Liver (tissue), 3 donors: ENCODE measurements at regions not wholly inside any gene's neighbourhood (a gene's known extent, or its start where the extent isn't known, plus 50 kb on each side); places are given as distances from the start of the nearest gene placed in this dataset.

ENCODE experiments used
- JUND ChIP-seq, 2 donors: IDR thresholded peaks; 2 replicates each; pipeline ENCODE4 v1.6.1; 2016; ENCODE audit warnings: antibody characterized with exemption in 2 of 2
- RAD21 ChIP-seq, 2 donors: IDR thresholded peaks; 2 replicates each; pipeline ENCODE4 v1.6.1; 2016; ENCODE audit warnings: antibody characterized with exemption in 2 of 2, mild to moderate bottlenecking in 2 of 2
- YY1 ChIP-seq: IDR thresholded peaks from 2 replicates; pipeline ENCODE4 v1.6.1; 2016; ENCODE audit warnings: antibody characterized with exemption, mild to moderate bottlenecking
- TF ChIP-seq, protein P1 (sequence below): fragments of 150-350 bp; IDR thresholded peaks from 2 replicates; pipeline ENCODE4 v1.5.1; 2017; ENCODE audit warnings: improper control_type of control experiment, low read depth, low read length; ENCODE audit not compliant: missing input control
- TF ChIP-seq, protein P2 (sequence below): IDR thresholded peaks from 2 replicates; pipeline ENCODE4 v1.6.1; 2016; ENCODE audit warnings: antibody characterized with exemption
- TF ChIP-seq, protein P3 (sequence below): IDR thresholded peaks from 2 replicates; pipeline ENCODE4 v1.6.1; 2016; ENCODE audit warnings: antibody characterized with exemption, mild to moderate bottlenecking
- TF ChIP-seq, protein P4 (sequence below): IDR thresholded peaks from 2 replicates; pipeline ENCODE4 v1.6.1; 2016; ENCODE audit warnings: antibody characterized with exemption
- donor health status: healthy.
- donor health status: healthy.

DNA sequence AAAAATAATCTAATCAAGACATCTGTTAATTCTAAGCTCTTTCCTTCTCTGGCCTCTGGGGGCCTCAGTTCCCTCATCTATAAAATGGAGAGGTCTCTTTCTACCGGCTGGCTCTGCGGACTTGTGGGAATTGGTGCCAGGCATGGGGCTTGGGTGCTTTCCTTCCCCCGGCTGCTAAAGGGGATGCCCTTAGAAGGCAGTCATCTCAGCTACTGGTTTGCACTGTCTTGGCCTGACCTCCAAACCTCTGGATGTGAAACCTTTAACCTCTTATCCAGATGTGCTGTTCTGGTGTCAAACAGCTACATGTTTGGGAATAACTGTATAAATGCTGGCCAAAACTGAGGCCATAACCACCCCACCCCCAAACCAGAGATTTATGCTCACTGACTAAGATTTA is 320.0 kb downstream of the RPS24 start:
- TF ChIP-seq, protein P1, sequence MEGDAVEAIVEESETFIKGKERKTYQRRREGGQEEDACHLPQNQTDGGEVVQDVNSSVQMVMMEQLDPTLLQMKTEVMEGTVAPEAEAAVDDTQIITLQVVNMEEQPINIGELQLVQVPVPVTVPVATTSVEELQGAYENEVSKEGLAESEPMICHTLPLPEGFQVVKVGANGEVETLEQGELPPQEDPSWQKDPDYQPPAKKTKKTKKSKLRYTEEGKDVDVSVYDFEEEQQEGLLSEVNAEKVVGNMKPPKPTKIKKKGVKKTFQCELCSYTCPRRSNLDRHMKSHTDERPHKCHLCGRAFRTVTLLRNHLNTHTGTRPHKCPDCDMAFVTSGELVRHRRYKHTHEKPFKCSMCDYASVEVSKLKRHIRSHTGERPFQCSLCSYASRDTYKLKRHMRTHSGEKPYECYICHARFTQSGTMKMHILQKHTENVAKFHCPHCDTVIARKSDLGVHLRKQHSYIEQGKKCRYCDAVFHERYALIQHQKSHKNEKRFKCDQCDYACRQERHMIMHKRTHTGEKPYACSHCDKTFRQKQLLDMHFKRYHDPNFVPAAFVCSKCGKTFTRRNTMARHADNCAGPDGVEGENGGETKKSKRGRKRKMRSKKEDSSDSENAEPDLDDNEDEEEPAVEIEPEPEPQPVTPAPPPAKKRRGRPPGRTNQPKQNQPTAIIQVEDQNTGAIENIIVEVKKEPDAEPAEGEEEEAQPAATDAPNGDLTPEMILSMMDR: no peak
- TF ChIP-seq, protein P2, sequence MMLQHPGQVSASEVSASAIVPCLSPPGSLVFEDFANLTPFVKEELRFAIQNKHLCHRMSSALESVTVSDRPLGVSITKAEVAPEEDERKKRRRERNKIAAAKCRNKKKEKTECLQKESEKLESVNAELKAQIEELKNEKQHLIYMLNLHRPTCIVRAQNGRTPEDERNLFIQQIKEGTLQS: no peak
- no peak for TF ChIP-seq JUND (IDR thresholded peaks at IDR 0.05)
- TF ChIP-seq YY1: no peak
- no peak for TF ChIP-seq RAD21 (IDR thresholded peaks at IDR 0.05)
- TF ChIP-seq, protein P3, sequence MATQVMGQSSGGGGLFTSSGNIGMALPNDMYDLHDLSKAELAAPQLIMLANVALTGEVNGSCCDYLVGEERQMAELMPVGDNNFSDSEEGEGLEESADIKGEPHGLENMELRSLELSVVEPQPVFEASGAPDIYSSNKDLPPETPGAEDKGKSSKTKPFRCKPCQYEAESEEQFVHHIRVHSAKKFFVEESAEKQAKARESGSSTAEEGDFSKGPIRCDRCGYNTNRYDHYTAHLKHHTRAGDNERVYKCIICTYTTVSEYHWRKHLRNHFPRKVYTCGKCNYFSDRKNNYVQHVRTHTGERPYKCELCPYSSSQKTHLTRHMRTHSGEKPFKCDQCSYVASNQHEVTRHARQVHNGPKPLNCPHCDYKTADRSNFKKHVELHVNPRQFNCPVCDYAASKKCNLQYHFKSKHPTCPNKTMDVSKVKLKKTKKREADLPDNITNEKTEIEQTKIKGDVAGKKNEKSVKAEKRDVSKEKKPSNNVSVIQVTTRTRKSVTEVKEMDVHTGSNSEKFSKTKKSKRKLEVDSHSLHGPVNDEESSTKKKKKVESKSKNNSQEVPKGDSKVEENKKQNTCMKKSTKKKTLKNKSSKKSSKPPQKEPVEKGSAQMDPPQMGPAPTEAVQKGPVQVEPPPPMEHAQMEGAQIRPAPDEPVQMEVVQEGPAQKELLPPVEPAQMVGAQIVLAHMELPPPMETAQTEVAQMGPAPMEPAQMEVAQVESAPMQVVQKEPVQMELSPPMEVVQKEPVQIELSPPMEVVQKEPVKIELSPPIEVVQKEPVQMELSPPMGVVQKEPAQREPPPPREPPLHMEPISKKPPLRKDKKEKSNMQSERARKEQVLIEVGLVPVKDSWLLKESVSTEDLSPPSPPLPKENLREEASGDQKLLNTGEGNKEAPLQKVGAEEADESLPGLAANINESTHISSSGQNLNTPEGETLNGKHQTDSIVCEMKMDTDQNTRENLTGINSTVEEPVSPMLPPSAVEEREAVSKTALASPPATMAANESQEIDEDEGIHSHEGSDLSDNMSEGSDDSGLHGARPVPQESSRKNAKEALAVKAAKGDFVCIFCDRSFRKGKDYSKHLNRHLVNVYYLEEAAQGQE: no peak
- TF ChIP-seq, protein P4, sequence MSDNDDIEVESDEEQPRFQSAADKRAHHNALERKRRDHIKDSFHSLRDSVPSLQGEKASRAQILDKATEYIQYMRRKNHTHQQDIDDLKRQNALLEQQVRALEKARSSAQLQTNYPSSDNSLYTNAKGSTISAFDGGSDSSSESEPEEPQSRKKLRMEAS: no peak
